ENCODE measurements at regions not wholly inside any gene's neighbourhood (a gene's known extent, or its start where the extent isn't known, plus 50 kb on each side); places are given as distances from the start of the nearest gene placed in this dataset.

DNA sequence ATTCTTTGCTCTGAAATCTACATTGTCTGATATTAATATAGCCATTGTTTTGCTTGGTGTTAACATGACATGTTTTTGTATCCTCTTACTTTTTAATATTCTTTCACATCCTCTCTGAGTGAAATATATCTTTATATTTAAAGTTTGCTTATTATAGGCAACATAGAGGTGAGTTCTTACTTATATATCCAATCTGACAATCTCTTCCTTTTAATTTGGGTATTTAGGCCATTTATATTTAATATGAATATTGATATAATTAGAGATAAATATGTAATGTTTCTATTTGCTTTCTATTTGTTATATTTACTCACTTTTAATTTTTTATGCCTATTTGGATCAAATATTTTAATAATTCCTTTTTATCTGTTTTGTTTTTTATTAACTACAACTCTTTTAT is 554.1 kb upstream of the SALL1 start:
- TF ChIP-seq POLR2AphosphoS5 (IDR thresholded peaks at IDR 0.05; ENCODE audit: low read depth, low read length) (no peak), SRF (IDR thresholded peaks at IDR 0.05; ENCODE audit: low read depth) (no peak), ELF1 (IDR thresholded peaks at IDR 0.05; ENCODE audit: borderline replicate concordance, low read depth) (no peak), SP1 (IDR thresholded peaks at IDR 0.05; ENCODE audit: low read depth) (no peak), ZNF274 (IDR thresholded peaks at IDR 0.05; ENCODE audit: low read depth, low read length) (no peak)
- no TSS peak for BruUV-seq (replicated peaks)
- H3K27ac ChIP-seq (ENCODE audit: low read depth, low read length), result no peak overlapping the region
- H3K9ac ChIP-seq (ENCODE audit: low read length), result no peak overlapping the region
- no peak for DNase-seq (ENCODE audit: low read depth, low spot score)
- H3K9me2 ChIP-seq (ENCODE audit: insufficient read depth), result no peaks in the 10 kb centered on the region
- no peaks in the 10 kb centered on the region for H3K4me1 ChIP-seq (ENCODE audit: control insufficient read depth in 1 of 2, insufficient read depth in 2 of 2, low read length in 2 of 2)
- intact Hi-C loops (cut with micrococcal nuclease), result no loop called here
- RAD21 ChIA-PET (ENCODE audit: low non-redundant PET in 1 of 2, low total read pairs in 2 of 2, uncharacterized antibody in 2 of 2, unreplicated experiment in 2 of 2), result no interaction called here
- ATAC-seq, result no peak
- H3K9me3 ChIP-seq (ENCODE audit: control insufficient read depth in 1 of 2, insufficient read depth in 1 of 2, low read depth in 1 of 2, low read length in 2 of 2), result peaks cover 4 to 27% of the 10 kb centered on the region in 2 experiments; a peak in 2 of 4 replicates
- H3K27me3 ChIP-seq (ENCODE audit: insufficient read depth, low read length), result no peaks in the 10 kb centered on the region
- H4K20me1 ChIP-seq (ENCODE audit: insufficient read depth), result no peaks in the 10 kb centered on the region
- no peak overlapping the region for H3K4me3 ChIP-seq (replicated peaks in 1 of 2; ENCODE audit: low read depth in 1 of 2, low read length in 2 of 2)
- POLR2A ChIA-PET, result no interaction called here
- no peak overlapping the region for H3K4me2 ChIP-seq (ENCODE audit: low read length)
- CTCF ChIA-PET, result no interaction called here
- no peak overlapping the region for H2AFZ ChIP-seq (ENCODE audit: low read depth, low read length, poor library complexity, severe bottlenecking)
- no peaks in the 10 kb centered on the region for H3K36me3 ChIP-seq (ENCODE audit: control insufficient read depth in 1 of 2, insufficient read depth in 2 of 2, low read length in 2 of 2)
- no peaks in the 10 kb centered on the region for H3K79me2 ChIP-seq (ENCODE audit: insufficient read depth, low read length)

DNA sequence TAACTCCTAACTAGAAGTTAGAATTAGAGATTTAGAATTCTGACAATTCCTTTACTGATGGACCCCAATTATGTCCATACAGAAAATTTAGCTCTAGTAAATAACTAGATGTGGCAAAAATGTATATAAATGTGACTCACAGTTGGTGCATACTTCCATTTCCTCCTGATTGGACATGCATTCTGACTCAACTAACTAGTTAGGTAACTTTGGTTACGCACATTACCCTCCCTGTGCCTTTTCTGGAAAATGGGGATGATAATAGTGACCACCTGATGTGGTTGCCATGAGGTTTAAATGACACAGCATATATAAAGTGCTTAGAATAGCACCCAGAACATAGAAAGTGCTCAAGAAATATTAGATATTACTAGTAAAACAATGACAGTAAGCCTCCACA is 550.0 kb upstream of the SALL1 start:
- Histone ChIP-seq H3K79me2 (ENCODE audit: insufficient read depth, low read length) (no peaks in the 10 kb centered on the region), H3K27ac (ENCODE audit: low read depth, low read length) (no peak overlapping the region), H3K27me3 (ENCODE audit: insufficient read depth, low read length) (no peaks in the 10 kb centered on the region), H4K20me1 (ENCODE audit: insufficient read depth) (no peaks in the 10 kb centered on the region), H3K36me3 (ENCODE audit: control insufficient read depth in 1 of 2, insufficient read depth in 2 of 2, low read length in 2 of 2) (no peaks in the 10 kb centered on the region), H3K9me3 (ENCODE audit: control insufficient read depth in 1 of 2, insufficient read depth in 1 of 2, low read depth in 1 of 2, low read length in 2 of 2) (peaks cover 11 to 20% of the 10 kb centered on the region in 2 experiments; a peak in 2 of 4 replicates), H2AFZ (ENCODE audit: low read depth, low read length, poor library complexity, severe bottlenecking) (no peak overlapping the region), H3K4me2 (ENCODE audit: low read length) (no peak overlapping the region), H3K4me3 (replicated peaks in 1 of 2; ENCODE audit: low read depth in 1 of 2, low read length in 2 of 2) (no peak overlapping the region), H3K4me1 (ENCODE audit: control insufficient read depth in 1 of 2, insufficient read depth in 2 of 2, low read length in 2 of 2) (no peaks in the 10 kb centered on the region), H3K9me2 (ENCODE audit: insufficient read depth) (no peaks in the 10 kb centered on the region), H3K9ac (ENCODE audit: low read length) (no peak overlapping the region)
- intact Hi-C loops (cut with micrococcal nuclease), result no loop called here
- ATAC-seq (no peak), DNase-seq (ENCODE audit: low read depth, low spot score) (no peak)
- TF ChIP-seq POLR2AphosphoS5 (IDR thresholded peaks at IDR 0.05; ENCODE audit: low read depth, low read length) (no peak), YY1 (IDR thresholded peaks at IDR 0.05; ENCODE audit: extremely low read depth, insufficient replicate concordance, low read depth, low read length) (no peak), CEBPB (IDR thresholded peaks at IDR 0.05; ENCODE audit: low read depth) (no peak), ZNF274 (IDR thresholded peaks at IDR 0.05; ENCODE audit: low read depth, low read length) (no peak), JUND (IDR thresholded peaks at IDR 0.05) (no peak), SIN3A (IDR thresholded peaks at IDR 0.05; ENCODE audit: low read depth) (no peak), EZH2phosphoT487 (IDR thresholded peaks at IDR 0.05; ENCODE audit: borderline replicate concordance) (no peak), ZFX (IDR thresholded peaks at IDR 0.05) (no peak), EZH2 (IDR thresholded peaks at IDR 0.05) (no peak), RAD21 (IDR thresholded peaks at IDR 0.05; ENCODE audit: low read depth) (no peak), POLR2A (IDR thresholded peaks at IDR 0.05; ENCODE audit: borderline replicate concordance, extremely low read depth, insufficient read depth, insufficient read length) (no peak), ELF1 (IDR thresholded peaks at IDR 0.05; ENCODE audit: borderline replicate concordance, low read depth) (no peak), TCF7L2 (IDR thresholded peaks at IDR 0.05; ENCODE audit: borderline replicate concordance, extremely low read depth, insufficient read depth, insufficient read length) (no peak), SRF (IDR thresholded peaks at IDR 0.05; ENCODE audit: low read depth) (no peak), EGR1 (IDR thresholded peaks at IDR 0.05; ENCODE audit: low read depth) (no peak)
- TF ChIP-seq, protein P1, sequence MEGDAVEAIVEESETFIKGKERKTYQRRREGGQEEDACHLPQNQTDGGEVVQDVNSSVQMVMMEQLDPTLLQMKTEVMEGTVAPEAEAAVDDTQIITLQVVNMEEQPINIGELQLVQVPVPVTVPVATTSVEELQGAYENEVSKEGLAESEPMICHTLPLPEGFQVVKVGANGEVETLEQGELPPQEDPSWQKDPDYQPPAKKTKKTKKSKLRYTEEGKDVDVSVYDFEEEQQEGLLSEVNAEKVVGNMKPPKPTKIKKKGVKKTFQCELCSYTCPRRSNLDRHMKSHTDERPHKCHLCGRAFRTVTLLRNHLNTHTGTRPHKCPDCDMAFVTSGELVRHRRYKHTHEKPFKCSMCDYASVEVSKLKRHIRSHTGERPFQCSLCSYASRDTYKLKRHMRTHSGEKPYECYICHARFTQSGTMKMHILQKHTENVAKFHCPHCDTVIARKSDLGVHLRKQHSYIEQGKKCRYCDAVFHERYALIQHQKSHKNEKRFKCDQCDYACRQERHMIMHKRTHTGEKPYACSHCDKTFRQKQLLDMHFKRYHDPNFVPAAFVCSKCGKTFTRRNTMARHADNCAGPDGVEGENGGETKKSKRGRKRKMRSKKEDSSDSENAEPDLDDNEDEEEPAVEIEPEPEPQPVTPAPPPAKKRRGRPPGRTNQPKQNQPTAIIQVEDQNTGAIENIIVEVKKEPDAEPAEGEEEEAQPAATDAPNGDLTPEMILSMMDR (IDR thresholded peaks at IDR 0.05 in 2 of 3, conservative IDR thresholded peaks at IDR 0.05 in 1 of 3; ENCODE audit: borderline replicate concordance in 1 of 3, insufficient read depth in 1 of 3, low read depth in 2 of 3, low read length in 2 of 3), result no peak
- TF ChIP-seq, protein P2, sequence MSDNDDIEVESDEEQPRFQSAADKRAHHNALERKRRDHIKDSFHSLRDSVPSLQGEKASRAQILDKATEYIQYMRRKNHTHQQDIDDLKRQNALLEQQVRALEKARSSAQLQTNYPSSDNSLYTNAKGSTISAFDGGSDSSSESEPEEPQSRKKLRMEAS (IDR thresholded peaks at IDR 0.05), result no peak
- TF ChIP-seq, protein P3, sequence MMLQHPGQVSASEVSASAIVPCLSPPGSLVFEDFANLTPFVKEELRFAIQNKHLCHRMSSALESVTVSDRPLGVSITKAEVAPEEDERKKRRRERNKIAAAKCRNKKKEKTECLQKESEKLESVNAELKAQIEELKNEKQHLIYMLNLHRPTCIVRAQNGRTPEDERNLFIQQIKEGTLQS (IDR thresholded peaks at IDR 0.05), result no peak
- BruUV-seq (replicated peaks), result no TSS peak
- POLR2A ChIA-PET, result no interaction called here
- CTCF ChIA-PET, result no interaction called here
- RAD21 ChIA-PET (ENCODE audit: low non-redundant PET in 1 of 2, low total read pairs in 2 of 2, uncharacterized antibody in 2 of 2, unreplicated experiment in 2 of 2), result no interaction called here
